Osteocyte (in vitro differentiated cells): ENCODE measurements at regions not wholly inside any gene's neighbourhood (a gene's known extent, or its start where the extent isn't known, plus 50 kb on each side); places are given as distances from the start of the nearest gene placed in this dataset.

ENCODE experiments used
- DNase-seq: peaks from one replicate; pipeline ENCODE4 v3.0.0; 2021; ENCODE audit warnings: mixed read lengths; ENCODE audit not compliant: unreplicated experiment; ENCODE audit errors: extremely low spot score
- H3K27ac Mint-ChIP-seq: one replicate; pipeline ENCODE4 v1.8.0; 2021; ENCODE audit warnings: mild to moderate bottlenecking, mixed read lengths; ENCODE audit not compliant: unreplicated experiment
- H3K27me3 Mint-ChIP-seq: one replicate; pipeline ENCODE4 v1.8.0; 2021; ENCODE audit warnings: mixed read lengths; ENCODE audit not compliant: unreplicated experiment
- H3K36me3 Mint-ChIP-seq: one replicate; pipeline ENCODE4 v1.8.0; 2021; ENCODE audit warnings: mixed read lengths; ENCODE audit not compliant: unreplicated experiment
- H3K4me1 Mint-ChIP-seq: one replicate; pipeline ENCODE4 v1.8.0; 2021; ENCODE audit warnings: mixed read lengths; ENCODE audit not compliant: unreplicated experiment
- H3K4me3 Mint-ChIP-seq: one replicate; pipeline ENCODE4 v1.8.0; 2021; ENCODE audit warnings: mild to moderate bottlenecking, moderate library complexity, mixed read lengths; ENCODE audit not compliant: unreplicated experiment
- H3K9me3 Mint-ChIP-seq: one replicate; pipeline ENCODE4 v1.8.0; 2021; ENCODE audit warnings: mixed read lengths; ENCODE audit not compliant: unreplicated experiment
- CTCF ChIP-seq: fragments of 200-600 bp; sonication (generic); IDR thresholded peaks from 2 replicates; pipeline ENCODE4 v1.5.0; 2021; ENCODE audit warnings: antibody characterized with exemption, mild to moderate bottlenecking, moderate library complexity

- H3K36me3 Mint-ChIP-seq = no peaks in the 10 kb centered on the region
- DNase-seq = no peak
- TF ChIP-seq CTCF = no peak
- no peaks in the 10 kb centered on the region for H3K4me1 Mint-ChIP-seq
- no peak overlapping the region for H3K4me3 Mint-ChIP-seq
- H3K27me3 Mint-ChIP-seq = no peaks in the 10 kb centered on the region
- H3K27ac Mint-ChIP-seq = no peak overlapping the region
- peaks cover 5% of the 10 kb centered on the region for H3K9me3 Mint-ChIP-seq
These were observed 318.5 kb upstream of the B3GALT2 start for GRCh38 chr1:193504920-193505319.

- Mint-ChIP-seq H3K4me3 (no peak overlapping the region), H3K4me1 (peaks cover 6% of the 10 kb centered on the region), H3K27ac (no peak overlapping the region), H3K27me3 (no peaks in the 10 kb centered on the region), H3K9me3 (no peaks in the 10 kb centered on the region), H3K36me3 (no peaks in the 10 kb centered on the region)
- TF ChIP-seq CTCF = no peak
- DNase-seq = no peak
These were observed 311.8 kb upstream of the B3GALT2 start for GRCh38 chr1:193498088-193498655.

- Mint-ChIP-seq H3K4me3 (no peak overlapping the region), H3K27me3 (no peaks in the 10 kb centered on the region), H3K27ac (no peak overlapping the region), H3K9me3 (peaks cover 11% of the 10 kb centered on the region), H3K36me3 (no peaks in the 10 kb centered on the region), H3K4me1 (peaks cover 6% of the 10 kb centered on the region)
- no peak for TF ChIP-seq CTCF
- DNase-seq = no peak
These were observed 308.0 kb upstream of the B3GALT2 start for GRCh38 chr1:193494368-193494767.

- no peak for DNase-seq
- H3K4me1 Mint-ChIP-seq = peaks cover 9% of the 10 kb centered on the region
- no peak for TF ChIP-seq CTCF
These were observed 302.8 kb upstream of the B3GALT2 start for GRCh38 chr1:193489191-193489590.

GRCh38 chr1:193487722-193488121 lies 301.3 kb upstream of the B3GALT2 start:
- Mint-ChIP-seq H3K4me3 (no peak overlapping the region), H3K36me3 (no peaks in the 10 kb centered on the region), H3K27ac (no peak overlapping the region), H3K4me1 (peaks cover 9% of the 10 kb centered on the region), H3K9me3 (peaks cover 17% of the 10 kb centered on the region), H3K27me3 (no peaks in the 10 kb centered on the region)
- TF ChIP-seq CTCF = no peak
- DNase-seq = no peak

More at GRCh38 chr1:193489191-193489590, 302.8 kb upstream of the B3GALT2 start:
- Mint-ChIP-seq H3K4me3 (no peak overlapping the region), H3K27me3 (no peaks in the 10 kb centered on the region), H3K27ac (no peak overlapping the region), H3K36me3 (no peaks in the 10 kb centered on the region), H3K9me3 (peaks cover 17% of the 10 kb centered on the region)
